ENCODE measurements at regions not wholly inside any gene's neighbourhood (a gene's known extent, or its start where the extent isn't known, plus 50 kb on each side); places are given as distances from the start of the nearest gene placed in this dataset.

DNA sequence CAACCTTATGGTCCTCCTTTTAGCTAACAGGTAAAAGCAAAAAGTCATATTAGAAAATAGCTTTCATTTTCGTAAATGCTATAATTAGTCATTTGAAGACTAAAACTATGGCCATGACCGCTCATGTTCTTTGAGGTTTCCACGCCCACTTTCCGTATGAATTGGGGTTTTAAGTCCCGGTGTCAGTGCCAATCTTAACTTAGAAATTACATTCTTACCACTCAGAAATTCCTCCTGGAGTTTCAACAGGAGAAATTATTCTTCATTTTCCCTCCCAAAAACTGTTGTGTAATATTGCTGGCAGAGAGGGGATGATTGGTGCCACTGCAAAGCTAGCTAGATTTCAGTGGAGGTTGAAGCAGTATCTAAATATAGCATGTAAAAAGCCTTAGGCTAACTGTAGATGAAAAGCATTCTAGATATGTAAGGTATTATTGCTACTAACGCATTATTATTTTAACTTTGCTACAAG is 71.0 kb upstream of the MDFIC2 start:
- Histone ChIP-seq H3K27me3 (replicated peaks; ENCODE audit: insufficient read depth) (no peaks in the 10 kb centered on the region), H3K4me3 (no peak overlapping the region), H3K9me3 (no peaks in the 10 kb centered on the region), H3K36me3 (no peaks in the 10 kb centered on the region), H3K4me1 (replicated peaks) (no peaks in the 10 kb centered on the region), H3K27ac (no peak overlapping the region)
- TF ChIP-seq POLR2A (IDR thresholded peaks at IDR 0.05), result no peak
- TF ChIP-seq CTCF (IDR thresholded peaks at IDR 0.05), result no peak
- no peak for TF ChIP-seq POLR2AphosphoS5 (IDR thresholded peaks at IDR 0.05)
- WGBS, result 74% methylated on average over 6 of the region's 6 CpGs
- intact Hi-C loops (cut with DNase I), result no loop called here
- no peak for DNase-seq (ENCODE audit: low spot score)

DNA sequence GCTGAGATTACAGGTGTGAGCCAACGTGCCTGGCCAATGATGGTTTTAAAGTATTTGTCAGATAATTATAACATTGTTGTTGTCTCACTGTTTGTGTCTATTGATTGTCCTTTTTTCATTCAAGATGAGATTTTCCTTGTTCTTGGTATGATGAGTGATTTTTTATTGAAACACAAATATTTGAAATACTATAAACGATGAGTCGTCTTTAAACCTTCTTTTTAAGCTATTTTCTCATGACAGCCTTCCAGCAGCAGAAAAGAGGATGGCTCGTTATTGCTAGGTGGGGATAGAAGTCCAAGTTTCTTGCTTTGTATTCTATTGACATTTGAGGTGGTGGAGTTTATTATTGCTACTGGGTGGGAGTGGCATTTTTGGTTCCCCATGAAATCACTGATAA is 61.7 kb upstream of the MDFIC2 start:
- Histone ChIP-seq H3K9me3 (no peaks in the 10 kb centered on the region), H3K27ac (no peak overlapping the region), H3K36me3 (no peaks in the 10 kb centered on the region), H3K27me3 (replicated peaks; ENCODE audit: insufficient read depth) (no peaks in the 10 kb centered on the region), H3K4me3 (no peak overlapping the region), H3K4me1 (replicated peaks) (no peaks in the 10 kb centered on the region)
- WGBS, result 48% methylated on average over 4 of the region's 4 CpGs
- DNase-seq (ENCODE audit: low spot score), result no peak
- intact Hi-C loops (cut with DNase I), result no loop called here
- TF ChIP-seq POLR2A (IDR thresholded peaks at IDR 0.05), result no peak

Small RNA genes lying in the stretch of these regions (small RNA-seq; reads per million reads assigned to genes)
- gene COX6CP6, result 0 reads per million in 2 donors
- gene RNU6-281P, result 0 reads per million in 2 donors
